ENCODE measurements at regions not wholly inside any gene's neighbourhood (a gene's known extent, or its start where the extent isn't known, plus 50 kb on each side); places are given as distances from the start of the nearest gene placed in this dataset.

DNA sequence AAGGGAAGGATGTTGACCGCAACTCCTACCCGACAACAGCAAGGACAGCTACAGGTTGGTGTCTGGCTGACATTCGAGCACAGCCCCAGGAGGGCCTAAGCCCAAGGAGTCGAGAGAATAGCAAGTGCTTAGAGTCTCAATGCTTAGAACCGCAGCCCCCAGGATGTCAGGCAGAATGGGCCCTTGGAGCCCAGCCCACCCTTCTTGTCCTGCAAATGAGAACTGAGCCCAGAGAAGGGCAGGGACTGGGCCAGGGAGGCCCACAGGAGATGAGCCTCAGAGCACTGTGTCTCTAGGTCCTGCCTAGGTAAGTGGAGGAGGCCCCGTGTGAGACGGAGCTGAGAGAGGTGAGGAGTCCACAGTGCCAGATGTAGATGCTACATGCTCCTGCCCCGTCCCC lies 173.3 kb upstream of the ZMIZ1 start:
- Histone ChIP-seq H3K9ac (ENCODE audit: low read depth in 1 of 2, low read length in 2 of 2) (no peak overlapping the region), H3K9me3 (ENCODE audit: control insufficient read depth in 1 of 2, low read length in 2 of 2) (no peaks in the 10 kb centered on the region), H3K27me3 (ENCODE audit: control insufficient read depth in 1 of 2, insufficient read depth in 2 of 2, low read length in 2 of 2) (no peaks in the 10 kb centered on the region), H3K27ac (ENCODE audit: low read depth, low read length) (no peak overlapping the region), H3K36me3 (ENCODE audit: control insufficient read depth in 1 of 2, insufficient read depth in 2 of 2, low read length in 2 of 2) (no peaks in the 10 kb centered on the region), H3K4me3 (ENCODE audit: low read depth in 1 of 2, low read length in 2 of 2) (no peak overlapping the region), H3K4me1 (ENCODE audit: control insufficient read depth in 1 of 2, insufficient read depth in 2 of 2, low read length in 2 of 2) (peaks cover 8 to 17% of the 10 kb centered on the region in 2 donors)

- H3K9me3 ChIP-seq (ENCODE audit: control insufficient read depth in 1 of 2, low read length in 2 of 2) = no peaks in the 10 kb centered on the region
- no peaks in the 10 kb centered on the region for H3K27me3 ChIP-seq (ENCODE audit: control insufficient read depth in 1 of 2, insufficient read depth in 2 of 2, low read length in 2 of 2)
- no peak overlapping the region for H3K9ac ChIP-seq (ENCODE audit: low read depth in 1 of 2, low read length in 2 of 2)
- no peak overlapping the region for H3K4me3 ChIP-seq (ENCODE audit: low read depth in 1 of 2, low read length in 2 of 2)
- H3K4me1 ChIP-seq (ENCODE audit: control insufficient read depth in 1 of 2, insufficient read depth in 2 of 2, low read length in 2 of 2) = peaks cover 8 to 17% of the 10 kb centered on the region in 2 donors
- H3K27ac ChIP-seq (ENCODE audit: low read depth, low read length) = no peak overlapping the region
- H3K36me3 ChIP-seq (ENCODE audit: control insufficient read depth in 1 of 2, insufficient read depth in 2 of 2, low read length in 2 of 2) = no peaks in the 10 kb centered on the region
Observed at GRCh38 chr10:78896159-78896928, 172.4 kb upstream of the ZMIZ1 start.

DNA sequence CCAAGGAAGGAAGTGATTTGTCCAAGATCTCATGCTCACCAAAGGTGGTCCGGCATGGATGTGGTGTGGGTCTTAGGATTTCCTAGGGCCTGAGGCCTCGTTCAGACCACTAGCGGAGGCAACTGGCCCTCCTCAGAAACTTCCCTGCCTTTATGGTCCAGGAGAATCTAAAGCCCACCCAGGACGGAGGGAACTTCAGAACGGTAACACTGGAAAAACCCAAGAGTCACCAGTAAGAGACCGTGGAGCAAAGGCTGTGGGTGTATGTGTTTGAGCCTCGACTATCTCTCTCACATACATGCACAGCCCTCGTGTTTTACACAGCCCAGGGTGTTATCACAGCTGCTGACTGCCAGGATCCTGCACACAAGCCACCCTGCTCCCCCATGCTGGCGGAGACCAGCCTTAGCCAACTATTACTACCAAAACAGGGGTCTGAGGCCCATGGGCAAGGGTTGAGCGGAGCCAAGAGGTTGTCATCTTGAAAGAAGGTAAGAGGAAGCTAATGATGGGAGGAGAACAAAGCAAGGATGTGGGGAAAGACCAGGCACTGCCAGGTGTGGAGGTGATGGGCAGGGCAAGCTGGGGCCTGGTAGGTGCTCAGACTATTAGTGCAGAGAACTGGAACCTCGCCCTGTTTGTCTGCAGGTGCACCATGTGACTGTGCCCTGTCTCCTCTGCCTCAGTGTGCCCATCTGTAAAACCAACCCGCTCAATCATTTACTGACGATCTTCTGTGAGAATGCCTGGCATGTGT lies 170.2 kb upstream of the ZMIZ1 start:
- Histone ChIP-seq H3K27ac (ENCODE audit: low read depth, low read length) (no peak overlapping the region), H3K4me3 (ENCODE audit: low read depth in 1 of 2, low read length in 2 of 2) (no peak overlapping the region), H3K4me1 (ENCODE audit: control insufficient read depth in 1 of 2, insufficient read depth in 2 of 2, low read length in 2 of 2) (peaks cover 8 to 17% of the 10 kb centered on the region in 2 donors), H3K27me3 (ENCODE audit: control insufficient read depth in 1 of 2, insufficient read depth in 2 of 2, low read length in 2 of 2) (no peaks in the 10 kb centered on the region), H3K36me3 (ENCODE audit: control insufficient read depth in 1 of 2, insufficient read depth in 2 of 2, low read length in 2 of 2) (no peaks in the 10 kb centered on the region), H3K9me3 (ENCODE audit: control insufficient read depth in 1 of 2, low read length in 2 of 2) (no peaks in the 10 kb centered on the region), H3K9ac (ENCODE audit: low read depth in 1 of 2, low read length in 2 of 2) (no peak overlapping the region)

- H3K9ac ChIP-seq (ENCODE audit: low read depth in 1 of 2, low read length in 2 of 2) = no peak overlapping the region
- no peak overlapping the region for H3K27ac ChIP-seq (ENCODE audit: low read depth, low read length)
Observed at GRCh38 chr10:78899098-78899754, 169.5 kb upstream of the ZMIZ1 start.

GRCh38 chr10:78899996-78900714 lies 168.6 kb upstream of the ZMIZ1 start:
- no peak overlapping the region for H3K4me3 ChIP-seq (ENCODE audit: low read depth in 1 of 2, low read length in 2 of 2)
- H3K4me1 ChIP-seq (ENCODE audit: control insufficient read depth in 1 of 2, insufficient read depth in 2 of 2, low read length in 2 of 2) = peaks cover 8 to 17% of the 10 kb centered on the region in 2 donors
- H3K36me3 ChIP-seq (ENCODE audit: control insufficient read depth in 1 of 2, insufficient read depth in 2 of 2, low read length in 2 of 2) = no peaks in the 10 kb centered on the region
- H3K27ac ChIP-seq (ENCODE audit: low read depth, low read length) = no peak overlapping the region
- H3K27me3 ChIP-seq (ENCODE audit: control insufficient read depth in 1 of 2, insufficient read depth in 2 of 2, low read length in 2 of 2) = no peaks in the 10 kb centered on the region
- no peaks in the 10 kb centered on the region for H3K9me3 ChIP-seq (ENCODE audit: control insufficient read depth in 1 of 2, low read length in 2 of 2)
- no peak overlapping the region for H3K9ac ChIP-seq (ENCODE audit: low read depth in 1 of 2, low read length in 2 of 2)

More at GRCh38 chr10:78899098-78899754, 169.5 kb upstream of the ZMIZ1 start:
- Histone ChIP-seq H3K4me3 (ENCODE audit: low read depth in 1 of 2, low read length in 2 of 2) (no peak overlapping the region), H3K36me3 (ENCODE audit: control insufficient read depth in 1 of 2, insufficient read depth in 2 of 2, low read length in 2 of 2) (no peaks in the 10 kb centered on the region), H3K27me3 (ENCODE audit: control insufficient read depth in 1 of 2, insufficient read depth in 2 of 2, low read length in 2 of 2) (no peaks in the 10 kb centered on the region), H3K9me3 (ENCODE audit: control insufficient read depth in 1 of 2, low read length in 2 of 2) (no peaks in the 10 kb centered on the region), H3K4me1 (ENCODE audit: control insufficient read depth in 1 of 2, insufficient read depth in 2 of 2, low read length in 2 of 2) (peaks cover 8 to 17% of the 10 kb centered on the region in 2 donors)

DNA sequence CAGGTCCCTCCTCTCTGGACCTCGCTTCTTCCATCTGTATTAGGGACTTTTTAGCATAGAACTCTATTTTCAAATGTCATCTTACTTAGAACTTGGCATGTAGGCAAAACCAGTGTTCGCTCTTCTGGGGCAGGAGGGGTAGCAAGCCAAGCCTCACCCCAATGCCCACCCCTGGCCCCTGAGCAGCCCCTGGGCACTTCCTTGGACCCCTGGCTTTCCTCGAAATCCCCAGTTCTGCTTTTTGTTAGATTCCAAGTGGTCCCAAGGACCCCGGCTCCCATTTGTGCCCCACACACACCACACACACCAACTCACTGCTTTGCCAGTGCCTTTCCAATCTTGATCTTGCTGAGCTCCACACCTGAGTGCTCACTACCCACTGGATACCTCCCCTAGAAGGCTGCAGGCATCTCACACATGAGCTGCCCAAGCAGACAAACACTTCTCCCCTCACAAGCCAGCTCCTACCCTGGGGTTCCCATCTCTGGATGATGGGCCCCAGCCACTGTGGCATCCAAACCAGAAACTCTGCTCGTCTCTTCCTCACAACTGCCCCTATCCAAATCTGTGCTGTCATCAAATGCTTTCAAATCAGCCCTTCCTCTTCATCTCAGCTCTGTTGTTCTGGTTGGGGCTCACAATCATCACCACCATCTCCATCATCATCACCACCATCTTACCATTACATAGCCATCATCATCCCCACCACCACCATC lies 167.9 kb upstream of the ZMIZ1 start:
- H3K36me3 ChIP-seq (ENCODE audit: control insufficient read depth in 1 of 2, insufficient read depth in 2 of 2, low read length in 2 of 2) = no peaks in the 10 kb centered on the region
- H3K27ac ChIP-seq (ENCODE audit: low read depth, low read length) = no peak overlapping the region
- peaks cover 8 to 12% of the 10 kb centered on the region in 2 donors for H3K4me1 ChIP-seq (ENCODE audit: control insufficient read depth in 1 of 2, insufficient read depth in 2 of 2, low read length in 2 of 2)
- no peaks in the 10 kb centered on the region for H3K27me3 ChIP-seq (ENCODE audit: control insufficient read depth in 1 of 2, insufficient read depth in 2 of 2, low read length in 2 of 2)
- no peak overlapping the region for H3K9ac ChIP-seq (ENCODE audit: low read depth in 1 of 2, low read length in 2 of 2)
- no peaks in the 10 kb centered on the region for H3K9me3 ChIP-seq (ENCODE audit: control insufficient read depth in 1 of 2, low read length in 2 of 2)
- H3K4me3 ChIP-seq (ENCODE audit: low read depth in 1 of 2, low read length in 2 of 2) = no peak overlapping the region

DNA sequence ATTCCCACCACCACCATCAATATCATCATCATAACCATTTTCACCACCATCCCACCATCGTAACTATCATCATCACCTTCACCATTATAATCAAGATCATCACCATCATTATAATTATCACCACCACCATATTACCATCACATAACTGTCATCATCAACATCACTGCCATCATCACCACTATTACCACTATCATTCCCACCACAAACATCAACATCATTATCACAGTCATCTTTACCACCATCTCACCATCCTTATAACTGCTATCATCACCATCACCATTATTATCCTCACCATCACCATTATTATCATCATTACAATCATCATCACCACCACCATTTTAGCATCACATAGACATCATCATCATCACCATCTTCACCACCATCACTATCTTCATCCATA lies 167.1 kb upstream of the ZMIZ1 start:
- H3K4me3 ChIP-seq (ENCODE audit: low read depth in 1 of 2, low read length in 2 of 2) = no peak overlapping the region

DNA sequence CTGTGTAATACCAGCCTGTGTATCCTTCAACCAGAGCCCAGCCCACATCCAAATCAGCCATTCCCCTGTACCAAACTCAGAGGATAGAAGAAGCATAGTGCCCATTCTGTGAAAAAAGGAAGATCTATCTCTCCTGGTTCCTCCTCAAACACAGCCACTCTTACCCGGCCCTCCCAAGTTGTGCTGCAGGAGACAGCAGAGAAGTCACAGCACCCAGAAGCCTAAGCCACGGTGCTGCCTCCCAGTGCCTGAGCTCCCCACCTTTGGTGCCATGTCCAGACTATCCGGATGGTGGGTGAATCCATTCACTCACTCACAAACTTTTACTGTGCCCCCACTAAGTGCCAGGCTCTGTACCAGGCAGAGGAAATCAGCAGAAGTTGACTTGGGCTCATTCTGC lies 166.0 kb upstream of the ZMIZ1 start:
- H3K9me3 ChIP-seq (ENCODE audit: control insufficient read depth in 1 of 2, low read length in 2 of 2) = no peaks in the 10 kb centered on the region
- H3K36me3 ChIP-seq (ENCODE audit: control insufficient read depth in 1 of 2, insufficient read depth in 2 of 2, low read length in 2 of 2) = no peaks in the 10 kb centered on the region

More for the DNA sequence above, 167.1 kb upstream of the ZMIZ1 start:
- Histone ChIP-seq H3K9ac (ENCODE audit: low read depth in 1 of 2, low read length in 2 of 2) (no peak overlapping the region), H3K27me3 (ENCODE audit: control insufficient read depth in 1 of 2, insufficient read depth in 2 of 2, low read length in 2 of 2) (no peaks in the 10 kb centered on the region), H3K9me3 (ENCODE audit: control insufficient read depth in 1 of 2, low read length in 2 of 2) (no peaks in the 10 kb centered on the region), H3K27ac (ENCODE audit: low read depth, low read length) (no peak overlapping the region), H3K36me3 (ENCODE audit: control insufficient read depth in 1 of 2, insufficient read depth in 2 of 2, low read length in 2 of 2) (no peaks in the 10 kb centered on the region), H3K4me1 (ENCODE audit: control insufficient read depth in 1 of 2, insufficient read depth in 2 of 2, low read length in 2 of 2) (peaks cover 8 to 12% of the 10 kb centered on the region in 2 donors)

GRCh38 chr10:78903341-78903940 lies 165.3 kb upstream of the ZMIZ1 start:
- Histone ChIP-seq H3K4me1 (ENCODE audit: control insufficient read depth in 1 of 2, insufficient read depth in 2 of 2, low read length in 2 of 2) (peaks cover 8 to 12% of the 10 kb centered on the region in 2 donors), H3K4me3 (ENCODE audit: low read depth in 1 of 2, low read length in 2 of 2) (no peak overlapping the region), H3K36me3 (ENCODE audit: control insufficient read depth in 1 of 2, insufficient read depth in 2 of 2, low read length in 2 of 2) (no peaks in the 10 kb centered on the region), H3K9ac (ENCODE audit: low read depth in 1 of 2, low read length in 2 of 2) (no peak overlapping the region), H3K27me3 (ENCODE audit: control insufficient read depth in 1 of 2, insufficient read depth in 2 of 2, low read length in 2 of 2) (no peaks in the 10 kb centered on the region), H3K9me3 (ENCODE audit: control insufficient read depth in 1 of 2, low read length in 2 of 2) (no peaks in the 10 kb centered on the region), H3K27ac (ENCODE audit: low read depth, low read length) (no peak overlapping the region)

More for the DNA sequence above, 166.0 kb upstream of the ZMIZ1 start:
- H3K27ac ChIP-seq (ENCODE audit: low read depth, low read length) = no peak overlapping the region
- no peak overlapping the region for H3K4me3 ChIP-seq (ENCODE audit: low read depth in 1 of 2, low read length in 2 of 2)
- peaks cover 8 to 12% of the 10 kb centered on the region in 2 donors for H3K4me1 ChIP-seq (ENCODE audit: control insufficient read depth in 1 of 2, insufficient read depth in 2 of 2, low read length in 2 of 2)
- H3K27me3 ChIP-seq (ENCODE audit: control insufficient read depth in 1 of 2, insufficient read depth in 2 of 2, low read length in 2 of 2) = no peaks in the 10 kb centered on the region
- no peak overlapping the region for H3K9ac ChIP-seq (ENCODE audit: low read depth in 1 of 2, low read length in 2 of 2)
